ENCODE measurements at regions not wholly inside any gene's neighbourhood (a gene's known extent, or its start where the extent isn't known, plus 50 kb on each side); places are given as distances from the start of the nearest gene placed in this dataset.
"Not testable (repeated sequence)": the region's sequence is repeated elsewhere in the genome, so short reads cannot be mapped to it uniquely, and the experiment has no call there.

DNA sequence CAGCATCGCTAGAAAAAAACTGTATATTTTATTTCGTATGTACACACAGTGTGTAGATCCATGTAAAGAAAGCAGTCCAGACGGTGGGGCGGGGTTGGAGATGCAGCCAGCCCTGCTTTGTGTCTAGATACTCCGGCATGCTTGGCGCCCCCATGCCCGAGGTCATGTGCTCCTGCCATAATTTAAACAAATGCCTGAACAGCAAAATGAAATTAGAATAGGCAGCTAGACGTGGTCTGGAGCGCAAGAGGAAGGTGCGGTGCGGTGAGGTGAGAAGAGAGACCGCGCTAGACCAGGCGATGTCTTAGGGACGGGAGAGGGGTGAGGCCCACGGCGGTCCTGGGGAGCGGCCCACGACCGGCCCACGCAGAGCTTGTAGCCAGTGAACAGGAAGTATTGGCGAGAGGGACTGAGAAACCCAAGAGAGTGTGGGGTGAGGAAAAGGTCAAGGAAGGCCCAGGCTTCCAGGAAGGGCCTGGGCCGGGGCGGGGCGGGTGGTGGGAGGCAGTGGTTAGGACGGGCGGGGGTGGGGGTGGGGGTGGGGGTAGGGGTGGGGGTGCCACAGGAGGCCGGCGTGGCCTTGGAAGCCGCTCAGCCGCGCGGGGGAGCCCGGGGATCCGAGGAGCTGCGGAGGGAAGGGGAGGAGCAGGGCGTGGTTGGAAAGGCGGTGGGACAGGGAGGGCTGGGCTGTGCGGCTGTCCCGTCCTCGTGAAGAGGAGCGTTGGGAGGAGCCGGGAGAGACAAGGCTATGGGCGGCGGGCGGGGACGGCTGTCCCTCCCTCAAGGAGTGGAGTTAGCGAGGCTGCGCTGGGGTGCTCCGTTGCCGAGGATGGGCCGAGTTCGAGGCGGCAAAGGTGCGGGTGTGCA is 254.7 kb upstream of the SGCG start:
- no TSS peak for BruUV-seq (replicated peaks)
- H3K27me3 ChIP-seq (ENCODE audit: low read length) = no peaks in the 10 kb centered on the region
- no peaks in the 10 kb centered on the region for H3K9me3 ChIP-seq (ENCODE audit: low read length)
- H3K4me1 ChIP-seq (ENCODE audit: insufficient read depth, low read length) = no peaks in the 10 kb centered on the region
- no peak for DNase-seq
- no peak overlapping the region for H3K27ac ChIP-seq (ENCODE audit: low read length)
- no peak overlapping the region for H3K4me3 ChIP-seq (ENCODE audit: low read length)
- no peak for TF ChIP-seq EZH2phosphoT487 (IDR thresholded peaks at IDR 0.05; ENCODE audit: borderline replicate concordance, low read length)
- TF ChIP-seq, protein P1, sequence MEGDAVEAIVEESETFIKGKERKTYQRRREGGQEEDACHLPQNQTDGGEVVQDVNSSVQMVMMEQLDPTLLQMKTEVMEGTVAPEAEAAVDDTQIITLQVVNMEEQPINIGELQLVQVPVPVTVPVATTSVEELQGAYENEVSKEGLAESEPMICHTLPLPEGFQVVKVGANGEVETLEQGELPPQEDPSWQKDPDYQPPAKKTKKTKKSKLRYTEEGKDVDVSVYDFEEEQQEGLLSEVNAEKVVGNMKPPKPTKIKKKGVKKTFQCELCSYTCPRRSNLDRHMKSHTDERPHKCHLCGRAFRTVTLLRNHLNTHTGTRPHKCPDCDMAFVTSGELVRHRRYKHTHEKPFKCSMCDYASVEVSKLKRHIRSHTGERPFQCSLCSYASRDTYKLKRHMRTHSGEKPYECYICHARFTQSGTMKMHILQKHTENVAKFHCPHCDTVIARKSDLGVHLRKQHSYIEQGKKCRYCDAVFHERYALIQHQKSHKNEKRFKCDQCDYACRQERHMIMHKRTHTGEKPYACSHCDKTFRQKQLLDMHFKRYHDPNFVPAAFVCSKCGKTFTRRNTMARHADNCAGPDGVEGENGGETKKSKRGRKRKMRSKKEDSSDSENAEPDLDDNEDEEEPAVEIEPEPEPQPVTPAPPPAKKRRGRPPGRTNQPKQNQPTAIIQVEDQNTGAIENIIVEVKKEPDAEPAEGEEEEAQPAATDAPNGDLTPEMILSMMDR (conservative IDR thresholded peaks at IDR 0.05; ENCODE audit: low read depth, low read length) = no peak
- TF ChIP-seq EZH2 (IDR thresholded peaks at IDR 0.05; ENCODE audit: low read length, unreplicated experiment) = no peak
- no peak overlapping the region for H3K9ac ChIP-seq (ENCODE audit: low read length)
- no peaks in the 10 kb centered on the region for H3F3A ChIP-seq (ENCODE audit: low read length, unreplicated experiment)
- no peaks in the 10 kb centered on the region for H4K20me1 ChIP-seq (ENCODE audit: low read length)
- H3K36me3 ChIP-seq (ENCODE audit: low read depth, low read length) = no peaks in the 10 kb centered on the region
- ATAC-seq = no peak
- no peak overlapping the region for H3K4me2 ChIP-seq (ENCODE audit: low read length)
- no peak overlapping the region for H2AFZ ChIP-seq (ENCODE audit: low read length)
- no peaks in the 10 kb centered on the region for H3K79me2 ChIP-seq (ENCODE audit: low read length)
- no peaks in the 10 kb centered on the region for H3K9me2 ChIP-seq (replicated peaks; ENCODE audit: low read length)
- ChIA-PET POLR2A (ENCODE audit: unreplicated experiment) (no interaction called here), CTCF (no interaction called here)
- intact Hi-C loops (cut with micrococcal nuclease) = no loop called here

DNA sequence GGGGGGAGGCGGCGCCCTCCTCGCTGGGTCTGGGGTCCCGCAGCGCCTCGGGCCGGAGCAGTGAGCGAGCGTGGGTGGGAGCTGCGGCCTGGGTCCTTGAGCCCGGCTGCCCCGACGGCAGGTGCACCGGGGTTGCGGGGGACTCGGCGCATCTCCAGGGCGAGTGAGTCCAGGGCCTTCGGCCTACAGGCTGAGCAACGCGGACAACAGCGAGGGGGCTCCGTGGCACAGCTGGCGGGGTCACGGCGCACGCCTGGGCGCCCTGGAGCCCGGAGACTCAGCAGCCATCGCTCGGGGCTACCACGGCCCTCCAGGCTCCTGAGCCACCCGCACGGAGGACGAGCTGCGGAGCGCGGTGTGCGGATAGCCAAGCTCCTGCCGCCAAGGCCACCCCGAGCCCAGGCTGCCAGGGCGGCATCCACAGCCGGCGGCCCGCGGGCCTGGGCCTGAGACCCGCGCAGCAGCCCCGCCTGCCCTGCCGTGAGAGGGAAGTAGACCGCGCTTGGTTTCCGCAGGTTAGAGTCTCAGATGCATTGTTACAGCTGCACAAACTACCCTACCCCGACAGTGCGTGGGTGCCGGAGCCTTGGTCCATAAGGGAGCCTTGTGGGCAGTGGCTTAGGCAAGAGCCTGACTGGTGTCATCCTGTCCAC is 253.9 kb upstream of the SGCG start:
- Histone ChIP-seq H2AFZ (ENCODE audit: low read length) (no peak overlapping the region), H3K27ac (ENCODE audit: low read length) (no peak overlapping the region), H3K9me3 (ENCODE audit: low read length) (no peaks in the 10 kb centered on the region), H3K4me1 (ENCODE audit: insufficient read depth, low read length) (no peaks in the 10 kb centered on the region), H3K9me2 (replicated peaks; ENCODE audit: low read length) (no peaks in the 10 kb centered on the region), H3K9ac (ENCODE audit: low read length) (no peak overlapping the region), H4K20me1 (ENCODE audit: low read length) (no peaks in the 10 kb centered on the region), H3K4me3 (ENCODE audit: low read length) (no peak overlapping the region), H3K27me3 (ENCODE audit: low read length) (no peaks in the 10 kb centered on the region), H3K79me2 (ENCODE audit: low read length) (no peaks in the 10 kb centered on the region), H3K36me3 (ENCODE audit: low read depth, low read length) (no peaks in the 10 kb centered on the region), H3F3A (ENCODE audit: low read length, unreplicated experiment) (no peaks in the 10 kb centered on the region), H3K4me2 (ENCODE audit: low read length) (no peak overlapping the region)
- DNase-seq = no peak
- intact Hi-C loops (cut with micrococcal nuclease) = no loop called here
- ATAC-seq = no peak
- POLR2A ChIA-PET (ENCODE audit: unreplicated experiment) = no interaction called here
- TF ChIP-seq EZH2 (IDR thresholded peaks at IDR 0.05; ENCODE audit: low read length, unreplicated experiment) = no peak
- TF ChIP-seq EZH2phosphoT487 (IDR thresholded peaks at IDR 0.05; ENCODE audit: borderline replicate concordance, low read length) = no peak
- TF ChIP-seq, protein P1 (conservative IDR thresholded peaks at IDR 0.05; ENCODE audit: low read depth, low read length) = no peak
- no TSS peak for BruUV-seq (replicated peaks)
- CTCF ChIA-PET = no interaction called here

- BruUV-seq (replicated peaks); ATAC-seq; H3K4me1 ChIP-seq (ENCODE audit: insufficient read depth, low read length); H3K9me2 ChIP-seq (replicated peaks; ENCODE audit: low read length); CTCF ChIA-PET; H3K4me2 ChIP-seq (ENCODE audit: low read length); DNase-seq; POLR2A ChIA-PET (ENCODE audit: unreplicated experiment); H3K9me3 ChIP-seq (ENCODE audit: low read length); H3K36me3 ChIP-seq (ENCODE audit: low read depth, low read length); H4K20me1 ChIP-seq (ENCODE audit: low read length); H3K4me3 ChIP-seq (ENCODE audit: low read length); H3F3A ChIP-seq (ENCODE audit: low read length, unreplicated experiment); H3K27me3 ChIP-seq (ENCODE audit: low read length); H3K79me2 ChIP-seq (ENCODE audit: low read length); H2AFZ ChIP-seq (ENCODE audit: low read length); intact Hi-C loops (cut with micrococcal nuclease); H3K9ac ChIP-seq (ENCODE audit: low read length); H3K27ac ChIP-seq (ENCODE audit: low read length): not testable (repeated sequence)
These were observed 252.9 kb upstream of the SGCG start for GRCh38 chr13:22927845-22928244.
